ENCODE measurements at regions not wholly inside any gene's neighbourhood (a gene's known extent, or its start where the extent isn't known, plus 50 kb on each side); places are given as distances from the start of the nearest gene placed in this dataset.
"Not testable (repeated sequence)": the region's sequence is repeated elsewhere in the genome, so short reads cannot be mapped to it uniquely, and the experiment has no call there.

DNA sequence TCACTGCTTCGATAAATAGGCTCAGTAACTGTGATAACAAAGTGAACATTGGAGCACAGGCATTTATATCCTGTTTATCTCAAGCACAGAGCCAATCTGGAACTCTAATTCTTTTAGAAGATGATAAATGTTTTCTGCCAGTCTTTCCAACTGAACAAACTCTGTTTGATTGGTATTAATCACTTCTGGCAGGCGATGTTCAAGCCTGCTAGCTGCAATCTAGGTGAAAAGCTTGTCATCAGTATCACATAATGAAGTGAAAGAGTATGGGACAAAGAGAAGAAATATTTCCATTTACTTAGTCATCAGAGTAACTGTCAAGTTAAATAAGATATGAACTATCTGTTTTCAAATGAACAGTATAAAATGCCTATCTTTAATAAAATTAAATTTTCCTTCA is 577.3 kb downstream of the VGLL3 start:
- no peak overlapping the region for H3K27ac Mint-ChIP-seq (ENCODE audit: unreplicated experiment)
- no peak for TF ChIP-seq CTCF (IDR thresholded peaks at IDR 0.05)
- no peaks in the 10 kb centered on the region for H3K4me1 Mint-ChIP-seq (ENCODE audit: low read depth)
- no peaks in the 10 kb centered on the region for H3K36me3 Mint-ChIP-seq (ENCODE audit: low read depth)
- H3K27me3 Mint-ChIP-seq (ENCODE audit: low read depth) = peaks cover 11% of the 10 kb centered on the region
- no peaks in the 10 kb centered on the region for H3K9me3 Mint-ChIP-seq (ENCODE audit: low read depth)
- no peak overlapping the region for H3K4me3 Mint-ChIP-seq (ENCODE audit: unreplicated experiment)
- no peak for DNase-seq (ENCODE audit: low spot score)

- H3K4me1 Mint-ChIP-seq (ENCODE audit: low read depth) = no peaks in the 10 kb centered on the region
- no peak overlapping the region for H3K4me3 Mint-ChIP-seq (ENCODE audit: unreplicated experiment)
- H3K36me3 Mint-ChIP-seq (ENCODE audit: low read depth) = no peaks in the 10 kb centered on the region
- no peak for DNase-seq (ENCODE audit: low spot score)
- H3K27me3 Mint-ChIP-seq (ENCODE audit: low read depth) = peaks cover 12% of the 10 kb centered on the region
- no peak overlapping the region for H3K27ac Mint-ChIP-seq (ENCODE audit: unreplicated experiment)
- no peaks in the 10 kb centered on the region for H3K9me3 Mint-ChIP-seq (ENCODE audit: low read depth)
- TF ChIP-seq CTCF (IDR thresholded peaks at IDR 0.05) = no peak
Observed at GRCh38 chr3:86410587-86410986, 580.4 kb downstream of the VGLL3 start.

DNA sequence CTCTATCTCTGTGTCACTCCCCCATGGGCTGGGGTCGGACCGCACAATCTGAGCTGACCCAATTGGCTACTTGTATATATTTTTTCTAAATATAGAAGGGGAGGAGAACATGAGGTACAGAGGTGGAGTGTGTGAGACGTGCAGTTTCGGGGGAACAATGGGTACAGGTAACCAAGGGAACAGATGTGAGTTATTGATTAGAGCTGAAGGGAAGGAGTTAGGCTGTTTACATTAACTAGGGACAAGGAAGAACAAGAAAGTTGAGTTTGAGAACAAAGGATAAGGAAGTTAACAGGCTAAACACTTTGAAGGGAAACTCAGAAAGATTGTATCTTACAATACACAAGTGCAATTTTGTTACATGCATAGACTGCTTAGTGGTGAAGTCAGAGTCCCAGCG is 601.2 kb downstream of the VGLL3 start:
- H3K4me3 Mint-ChIP-seq (ENCODE audit: unreplicated experiment); H3K36me3 Mint-ChIP-seq (ENCODE audit: low read depth); DNase-seq (ENCODE audit: low spot score); H3K27me3 Mint-ChIP-seq (ENCODE audit: low read depth); H3K27ac Mint-ChIP-seq (ENCODE audit: unreplicated experiment); H3K4me1 Mint-ChIP-seq (ENCODE audit: low read depth); H3K9me3 Mint-ChIP-seq (ENCODE audit: low read depth): not testable (repeated sequence)

- no peak for DNase-seq (ENCODE audit: low spot score)
- no peaks in the 10 kb centered on the region for H3K4me1 Mint-ChIP-seq (ENCODE audit: low read depth)
- no peak overlapping the region for H3K27ac Mint-ChIP-seq (ENCODE audit: unreplicated experiment)
- peaks cover 2% of the 10 kb centered on the region for H3K9me3 Mint-ChIP-seq (ENCODE audit: low read depth)
- H3K4me3 Mint-ChIP-seq (ENCODE audit: unreplicated experiment) = no peak overlapping the region
- H3K36me3 Mint-ChIP-seq (ENCODE audit: low read depth) = no peaks in the 10 kb centered on the region
- H3K27me3 Mint-ChIP-seq (ENCODE audit: low read depth) = peaks cover 5% of the 10 kb centered on the region
- peak; percentile 28 for TF ChIP-seq CTCF (IDR thresholded peaks at IDR 0.05)
Observed at GRCh38 chr3:86388820-86389219, 602.1 kb downstream of the VGLL3 start.

DNA sequence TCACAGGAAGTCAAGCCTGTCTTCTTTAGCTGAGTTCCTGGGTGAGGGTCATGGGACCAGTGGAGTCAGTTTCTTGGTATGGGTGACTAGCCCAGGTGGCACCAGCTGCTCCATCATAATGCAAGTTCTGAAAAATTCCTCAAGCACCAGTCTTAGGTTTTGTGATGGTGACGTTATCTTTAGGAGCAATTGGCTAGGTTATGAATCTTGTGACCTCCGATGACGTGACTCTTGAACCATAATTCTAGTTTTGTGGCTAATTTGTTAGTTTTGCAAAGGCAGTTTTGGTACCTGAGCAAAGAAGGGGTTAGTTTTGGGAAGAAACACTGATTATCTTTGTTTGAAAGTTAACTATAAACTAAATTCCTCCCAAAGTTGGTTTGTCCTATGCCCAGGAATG is 608.4 kb downstream of the VGLL3 start:
- DNase-seq (ENCODE audit: low spot score) = no peak
- H3K4me1 Mint-ChIP-seq (ENCODE audit: low read depth) = no peaks in the 10 kb centered on the region
- peaks cover 10% of the 10 kb centered on the region for H3K27me3 Mint-ChIP-seq (ENCODE audit: low read depth)
- H3K27ac Mint-ChIP-seq (ENCODE audit: unreplicated experiment) = no peak overlapping the region
- H3K9me3 Mint-ChIP-seq (ENCODE audit: low read depth) = no peaks in the 10 kb centered on the region
- no peak overlapping the region for H3K4me3 Mint-ChIP-seq (ENCODE audit: unreplicated experiment)
- no peak for TF ChIP-seq CTCF (IDR thresholded peaks at IDR 0.05)
- no peaks in the 10 kb centered on the region for H3K36me3 Mint-ChIP-seq (ENCODE audit: low read depth)

DNA sequence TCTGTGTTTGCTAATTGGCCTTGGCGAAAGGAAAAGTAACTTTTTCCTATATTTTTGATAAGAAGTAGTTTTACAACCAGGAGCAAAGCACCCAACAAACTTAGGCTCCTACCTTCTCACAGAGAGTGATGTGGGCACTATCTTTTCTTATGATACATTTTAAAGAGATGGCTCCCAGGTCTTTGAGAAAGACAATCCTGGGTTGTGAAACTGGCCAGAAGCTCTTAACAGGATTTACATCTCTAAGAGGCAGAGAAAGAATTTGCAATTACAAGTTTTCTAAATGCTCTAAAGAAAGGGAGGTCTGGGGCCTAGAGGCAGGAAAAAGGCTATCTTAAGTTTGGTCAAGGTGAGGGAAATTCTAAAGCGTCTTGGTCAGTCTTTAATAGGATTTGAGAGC is 609.7 kb downstream of the VGLL3 start:
- H3K36me3 Mint-ChIP-seq (ENCODE audit: low read depth) = no peaks in the 10 kb centered on the region
- no peak overlapping the region for H3K27ac Mint-ChIP-seq (ENCODE audit: unreplicated experiment)
- no peaks in the 10 kb centered on the region for H3K4me1 Mint-ChIP-seq (ENCODE audit: low read depth)
- no peak overlapping the region for H3K4me3 Mint-ChIP-seq (ENCODE audit: unreplicated experiment)
- H3K27me3 Mint-ChIP-seq (ENCODE audit: low read depth) = peaks cover 9% of the 10 kb centered on the region
- TF ChIP-seq CTCF (IDR thresholded peaks at IDR 0.05) = no peak
- no peaks in the 10 kb centered on the region for H3K9me3 Mint-ChIP-seq (ENCODE audit: low read depth)
- DNase-seq (ENCODE audit: low spot score) = no peak
